AG09309 (cell line): ENCODE measurements at regions not wholly inside any gene's neighbourhood (a gene's known extent, or its start where the extent isn't known, plus 50 kb on each side); places are given as distances from the start of the nearest gene placed in this dataset.

ENCODE experiments used
- DNase-seq: peaks from one replicate; pipeline ENCODE4 v3.0.0-alpha.2; 2010; ENCODE audit warnings: low read depth
- H3K4me3 ChIP-seq: 2 replicates; pipeline ENCODE4 v1.5.1; 2011; ENCODE audit warnings: mild to moderate bottlenecking, low read depth, low read length, moderate library complexity; ENCODE audit not compliant: control insufficient read depth
- CTCF ChIP-seq: IDR thresholded peaks from 2 replicates; pipeline ENCODE4 v1.5.1; 2011; ENCODE audit warnings: mild to moderate bottlenecking, low read depth, low read length, inconsistent platforms; ENCODE audit not compliant: insufficient read depth, control insufficient read depth; ENCODE audit errors: missing control alignments

GRCh38 chr2:100658017-100658416 is 95.2 kb downstream of the PDCL3 start:
- no peak for DNase-seq
- no peak overlapping the region for H3K4me3 ChIP-seq
- TF ChIP-seq CTCF, result no peak

GRCh38 chr2:100660851-100661584 is 98.2 kb downstream of the PDCL3 start:
- H3K4me3 ChIP-seq, result no peak overlapping the region
- no peak for TF ChIP-seq CTCF

GRCh38 chr2:100662866-100663265 is 100.1 kb downstream of the PDCL3 start:
- H3K4me3 ChIP-seq, result no peak overlapping the region
- no peak for DNase-seq
- TF ChIP-seq CTCF, result no peak

More at GRCh38 chr2:100660851-100661584, 98.2 kb downstream of the PDCL3 start:
- DNase-seq, result no peak

GRCh38 chr2:100664021-100664755 is 101.4 kb downstream of the PDCL3 start:
- H3K4me3 ChIP-seq, result no peak overlapping the region
- no peak for DNase-seq
- TF ChIP-seq CTCF, result no peak

- H3K4me3 ChIP-seq, result no peak overlapping the region
- no peak for DNase-seq
- TF ChIP-seq CTCF, result no peak
Measured at GRCh38 chr2:100664756-100665101, 101.9 kb downstream of the PDCL3 start.

- no peak for DNase-seq
- no peak for TF ChIP-seq CTCF
- no peak overlapping the region for H3K4me3 ChIP-seq
Measured at GRCh38 chr2:100666996-100667395, 104.2 kb downstream of the PDCL3 start.

- DNase-seq, result no peak
- no peak for TF ChIP-seq CTCF
- H3K4me3 ChIP-seq, result no peak overlapping the region
Measured at GRCh38 chr2:100667801-100668200, 105.0 kb downstream of the PDCL3 start.
